ENCODE measurements at regions not wholly inside any gene's neighbourhood (a gene's known extent, or its start where the extent isn't known, plus 50 kb on each side); places are given as distances from the start of the nearest gene placed in this dataset.

DNA sequence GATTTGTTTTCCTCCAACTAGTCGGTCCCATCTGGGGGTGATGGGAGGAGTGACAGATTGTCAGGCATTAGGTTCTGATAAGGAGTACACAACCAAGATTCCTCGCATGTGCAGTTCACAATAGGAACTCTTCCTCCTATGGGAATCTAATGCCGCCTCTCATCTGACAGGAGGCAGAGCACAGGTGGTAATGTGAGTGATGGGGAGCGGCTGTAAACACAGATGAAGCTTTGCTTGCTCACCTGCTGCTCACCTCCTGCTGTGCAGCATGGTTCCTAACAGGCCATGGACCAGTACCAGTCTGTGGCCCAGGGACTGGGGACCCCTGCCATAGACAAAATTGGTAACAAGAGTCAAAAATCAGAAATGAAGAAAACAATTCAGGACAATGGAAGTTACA is 173.3 kb upstream of the HMHB1 start:
- Mint-ChIP-seq H3K36me3 (ENCODE audit: low read depth) (no peaks in the 10 kb centered on the region), H3K27ac (ENCODE audit: unreplicated experiment) (no peak overlapping the region), H3K9me3 (ENCODE audit: low read depth) (peaks cover 2% of the 10 kb centered on the region), H3K4me1 (ENCODE audit: low read depth) (peaks cover 53% of the 10 kb centered on the region), H3K4me3 (ENCODE audit: unreplicated experiment) (no peak overlapping the region), H3K27me3 (ENCODE audit: low read depth) (no peaks in the 10 kb centered on the region)
- DNase-seq (ENCODE audit: low spot score): no peak
- TF ChIP-seq CTCF (IDR thresholded peaks at IDR 0.05): no peak

DNA sequence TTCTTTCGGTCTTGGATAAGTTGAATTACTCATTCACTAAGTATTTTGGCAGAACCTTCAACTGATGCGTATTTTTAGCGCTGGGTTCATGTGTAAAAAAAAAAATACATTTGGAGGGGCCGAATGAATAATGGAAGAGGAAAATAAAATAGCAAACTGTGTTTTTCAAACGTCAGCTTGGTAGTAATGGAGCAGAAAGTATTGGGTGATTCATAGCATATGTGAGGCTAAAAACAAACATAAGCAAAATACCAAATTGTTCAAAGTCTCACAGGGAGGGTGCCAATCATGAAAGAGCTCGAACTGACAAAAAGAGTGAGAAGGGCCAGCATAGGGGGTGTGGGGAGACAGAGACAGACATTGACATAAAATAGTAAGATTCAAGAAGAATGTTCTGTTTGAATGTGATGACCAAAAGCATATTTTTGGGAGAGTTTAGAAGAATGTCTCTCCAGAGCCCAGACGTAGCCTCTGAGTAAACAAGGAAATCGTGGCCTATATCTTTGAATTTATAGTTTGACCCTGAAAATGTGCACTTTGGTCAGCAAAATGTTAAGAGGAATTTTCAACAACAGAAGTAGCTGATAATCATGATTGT is 174.9 kb upstream of the HMHB1 start:
- Mint-ChIP-seq H3K4me1 (ENCODE audit: low read depth) (peaks cover 46% of the 10 kb centered on the region), H3K27me3 (ENCODE audit: low read depth) (no peaks in the 10 kb centered on the region), H3K36me3 (ENCODE audit: low read depth) (no peaks in the 10 kb centered on the region), H3K27ac (ENCODE audit: unreplicated experiment) (peak overlapping the region; percentile 88), H3K9me3 (ENCODE audit: low read depth) (peaks cover 2% of the 10 kb centered on the region), H3K4me3 (ENCODE audit: unreplicated experiment) (peak overlapping the region; percentile 11)
- no peak for DNase-seq (ENCODE audit: low spot score)
- no peak for TF ChIP-seq CTCF (IDR thresholded peaks at IDR 0.05)

DNA sequence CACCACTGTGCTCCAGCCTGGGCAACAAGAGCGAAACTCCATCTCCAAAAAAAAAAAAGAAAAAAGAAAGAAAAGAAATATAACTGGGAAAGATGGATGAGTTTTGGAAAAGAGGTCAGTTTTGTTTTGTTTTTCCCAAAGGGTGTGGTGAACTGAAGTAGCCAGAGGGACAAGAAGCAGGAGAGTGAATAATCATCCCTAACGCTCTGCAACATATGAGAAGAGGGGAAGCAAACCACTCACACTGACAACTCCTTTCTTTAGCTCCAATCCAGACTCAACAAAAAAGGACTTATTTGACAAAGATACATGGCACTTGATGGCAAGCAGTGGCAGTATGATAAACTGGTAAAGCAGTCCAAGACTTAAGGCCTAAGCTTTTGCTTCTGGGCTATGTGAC is 176.1 kb upstream of the HMHB1 start:
- no peak for DNase-seq (ENCODE audit: low spot score)
- Mint-ChIP-seq H3K4me1 (ENCODE audit: low read depth) (peaks cover 36% of the 10 kb centered on the region), H3K9me3 (ENCODE audit: low read depth) (peaks cover 2% of the 10 kb centered on the region)

GRCh38 chr5:143635146-143635752 is 176.7 kb upstream of the HMHB1 start:
- no peak for DNase-seq (ENCODE audit: low spot score)
- peaks cover 2% of the 10 kb centered on the region for H3K9me3 Mint-ChIP-seq (ENCODE audit: low read depth)
- H3K4me1 Mint-ChIP-seq (ENCODE audit: low read depth): peaks cover 39% of the 10 kb centered on the region
- TF ChIP-seq CTCF (IDR thresholded peaks at IDR 0.05): no peak
- H3K36me3 Mint-ChIP-seq (ENCODE audit: low read depth): no peaks in the 10 kb centered on the region
- H3K4me3 Mint-ChIP-seq (ENCODE audit: unreplicated experiment): no peak overlapping the region
- no peak overlapping the region for H3K27ac Mint-ChIP-seq (ENCODE audit: unreplicated experiment)
- no peaks in the 10 kb centered on the region for H3K27me3 Mint-ChIP-seq (ENCODE audit: low read depth)

More for the DNA sequence above, 176.1 kb upstream of the HMHB1 start:
- Mint-ChIP-seq H3K4me3 (ENCODE audit: unreplicated experiment) (no peak overlapping the region), H3K36me3 (ENCODE audit: low read depth) (no peaks in the 10 kb centered on the region), H3K27ac (ENCODE audit: unreplicated experiment) (no peak overlapping the region), H3K27me3 (ENCODE audit: low read depth) (no peaks in the 10 kb centered on the region)
- TF ChIP-seq CTCF (IDR thresholded peaks at IDR 0.05): no peak

DNA sequence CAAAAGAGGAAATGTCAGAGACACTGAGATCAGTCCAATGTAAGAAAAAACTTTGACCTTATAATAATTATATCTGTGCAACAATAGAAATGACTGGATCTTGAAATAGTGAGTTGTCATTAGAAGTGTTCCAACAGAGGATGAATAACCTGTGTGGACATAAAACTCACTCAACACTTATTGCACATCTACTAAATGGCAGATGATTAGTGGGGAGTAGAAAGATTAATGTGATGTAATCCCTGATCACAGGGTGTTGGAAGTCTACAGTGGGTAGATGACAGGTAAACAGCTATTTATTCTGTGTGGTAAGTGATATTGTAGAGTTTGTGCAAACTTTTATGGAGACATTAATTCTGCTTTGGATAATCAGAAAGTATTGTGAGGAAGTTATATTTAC is 177.3 kb upstream of the HMHB1 start:
- no peaks in the 10 kb centered on the region for H3K36me3 Mint-ChIP-seq (ENCODE audit: low read depth)
- H3K4me3 Mint-ChIP-seq (ENCODE audit: unreplicated experiment): no peak overlapping the region
- DNase-seq (ENCODE audit: low spot score): no peak
- no peak for TF ChIP-seq CTCF (IDR thresholded peaks at IDR 0.05)
- H3K4me1 Mint-ChIP-seq (ENCODE audit: low read depth): peaks cover 41% of the 10 kb centered on the region
- H3K9me3 Mint-ChIP-seq (ENCODE audit: low read depth): no peaks in the 10 kb centered on the region
- no peaks in the 10 kb centered on the region for H3K27me3 Mint-ChIP-seq (ENCODE audit: low read depth)
- no peak overlapping the region for H3K27ac Mint-ChIP-seq (ENCODE audit: unreplicated experiment)

Measured in chondrocyte (in vitro differentiated cells).